SH-SY5Y (cell line): ENCODE measurements at regions not wholly inside any gene's neighbourhood (a gene's known extent, or its start where the extent isn't known, plus 50 kb on each side); places are given as distances from the start of the nearest gene placed in this dataset.

Experiments
- GATA2 ChIP-seq: IDR thresholded peaks from 2 replicates; pipeline ENCODE4 v1.6.1; 2011; ENCODE audit warnings: mild to moderate bottlenecking, low read depth, low read length
- GATA3 ChIP-seq: IDR thresholded peaks from 2 replicates; pipeline ENCODE4 v1.6.1; 2011; ENCODE audit warnings: low read depth, mild to moderate bottlenecking, low read length, moderate library complexity

DNA sequence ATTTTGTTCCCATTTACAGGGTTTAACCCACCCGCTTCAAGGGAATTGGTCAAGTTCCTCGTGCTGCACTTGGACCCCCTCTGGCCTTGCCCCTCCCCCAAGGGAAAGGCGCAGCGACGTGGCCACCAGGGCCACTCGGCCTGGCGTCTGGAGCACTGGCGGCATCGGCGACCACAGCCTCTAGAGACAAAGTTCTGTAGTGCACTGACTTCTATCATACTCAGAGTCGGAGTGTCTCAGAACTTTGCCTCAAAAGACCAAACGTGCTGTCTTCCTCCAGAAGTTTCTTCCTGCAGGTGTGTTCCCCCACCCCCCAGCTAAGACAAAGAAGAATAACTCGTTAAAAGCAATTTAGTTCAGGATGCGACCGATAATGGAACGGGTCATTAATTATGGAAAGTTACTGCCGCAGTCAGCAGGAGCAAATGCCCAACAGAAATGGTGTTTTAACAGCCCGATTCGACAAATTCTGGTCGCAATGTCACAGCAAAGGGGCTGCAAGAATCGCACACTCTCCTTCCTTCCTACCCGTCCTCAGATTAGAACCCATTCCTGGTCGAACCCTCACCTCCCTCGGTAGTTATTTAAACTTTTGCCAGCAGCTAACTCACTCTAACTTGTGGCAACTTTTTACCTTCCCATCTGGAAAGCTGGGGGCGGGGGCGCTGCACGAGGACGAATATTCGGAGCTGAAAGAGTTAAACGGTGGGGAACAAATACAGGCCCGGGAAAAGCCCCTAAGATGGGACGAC is 202.1 kb upstream of the NFE2L3 start:
- TF ChIP-seq GATA2: no peak
- no peak for TF ChIP-seq GATA3

DNA sequence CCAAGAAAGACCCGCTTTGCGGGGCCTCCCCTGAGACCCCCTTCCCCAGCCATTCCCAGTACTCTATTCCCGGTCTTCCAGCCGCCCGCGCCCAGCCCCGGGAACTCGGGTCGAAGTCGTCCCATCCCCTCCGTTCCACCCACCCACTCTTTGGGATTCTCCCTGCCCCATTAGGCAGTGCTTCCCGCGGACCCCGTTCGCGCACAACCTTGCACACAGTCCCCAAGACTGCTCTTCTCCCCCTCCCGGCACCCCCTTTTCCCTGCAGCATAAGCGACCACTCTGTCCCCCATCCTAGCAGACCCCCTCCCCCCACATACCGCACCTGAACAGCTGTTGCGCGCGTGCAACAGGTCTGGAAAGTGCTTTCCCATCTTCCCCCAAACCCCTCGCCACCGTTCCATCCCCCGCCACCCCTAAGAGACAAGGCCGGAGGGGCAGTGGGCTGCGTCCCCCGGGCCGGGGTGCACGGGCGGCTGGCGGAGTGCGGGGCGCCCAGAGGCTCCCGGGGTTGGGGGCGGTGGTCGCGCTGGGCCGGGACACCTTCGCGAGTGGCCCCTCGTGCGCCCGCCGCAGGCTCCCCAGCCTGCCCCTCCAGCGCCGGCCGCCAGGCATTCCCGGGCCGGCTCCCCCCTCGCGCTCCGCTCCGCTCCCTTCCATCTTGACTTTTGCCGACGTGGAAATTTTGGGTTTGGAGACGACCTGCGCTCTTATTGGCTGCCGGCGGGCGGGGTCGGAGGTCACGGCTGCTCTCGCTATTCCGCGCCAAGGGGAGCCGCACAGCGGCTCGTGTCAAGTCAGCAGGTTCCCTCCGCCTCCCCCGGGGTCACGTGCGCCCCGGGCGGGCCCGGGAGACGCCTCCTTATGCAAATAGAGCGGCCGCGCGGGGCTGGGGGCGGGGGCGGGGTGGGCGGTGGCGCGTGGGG is 201.2 kb upstream of the NFE2L3 start:
- TF ChIP-seq GATA3 (no peak), GATA2 (no peak)

DNA sequence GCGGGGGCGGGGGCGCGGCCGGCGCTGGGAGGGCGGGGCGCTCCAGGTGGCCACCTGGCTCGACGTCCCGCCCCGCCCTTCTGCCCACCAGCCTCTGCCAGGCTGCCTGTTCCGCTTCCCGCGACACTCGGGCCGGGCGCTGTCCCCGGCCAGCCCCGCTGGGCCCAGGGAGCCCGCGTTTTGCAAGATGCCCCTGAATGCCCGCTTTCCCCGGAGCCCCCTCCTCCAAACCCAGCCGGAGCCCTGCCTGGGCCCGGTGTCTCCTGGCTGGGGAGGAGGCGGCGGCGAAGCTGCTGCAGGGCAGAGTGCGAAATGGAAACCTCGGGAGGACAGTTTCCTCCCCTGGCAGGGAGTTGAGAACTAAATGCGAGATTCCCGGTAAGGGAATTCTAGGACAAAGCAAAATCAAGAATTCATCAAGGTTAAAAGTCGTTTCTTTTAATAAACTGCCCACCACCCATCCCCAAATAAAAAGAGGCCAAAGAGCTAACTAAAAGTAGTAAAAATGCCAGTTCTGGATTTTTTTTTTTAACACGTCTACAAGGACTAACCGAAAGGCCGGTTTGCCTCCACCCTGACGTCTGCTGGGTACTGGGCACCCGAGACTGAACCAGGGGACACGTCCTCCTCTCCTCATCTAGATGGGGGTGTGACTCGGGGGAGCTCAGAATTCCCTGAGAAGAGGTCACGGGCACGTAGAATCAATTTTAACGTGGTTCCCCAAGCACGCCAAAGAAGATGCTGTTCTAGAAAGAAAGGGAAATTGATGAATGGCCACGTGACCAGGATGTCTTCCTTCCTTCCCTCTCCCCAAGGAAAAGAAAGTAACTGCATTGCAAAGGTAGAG is 200.4 kb upstream of the NFE2L3 start:
- TF ChIP-seq GATA2 (no peak), GATA3 (no peak)

DNA sequence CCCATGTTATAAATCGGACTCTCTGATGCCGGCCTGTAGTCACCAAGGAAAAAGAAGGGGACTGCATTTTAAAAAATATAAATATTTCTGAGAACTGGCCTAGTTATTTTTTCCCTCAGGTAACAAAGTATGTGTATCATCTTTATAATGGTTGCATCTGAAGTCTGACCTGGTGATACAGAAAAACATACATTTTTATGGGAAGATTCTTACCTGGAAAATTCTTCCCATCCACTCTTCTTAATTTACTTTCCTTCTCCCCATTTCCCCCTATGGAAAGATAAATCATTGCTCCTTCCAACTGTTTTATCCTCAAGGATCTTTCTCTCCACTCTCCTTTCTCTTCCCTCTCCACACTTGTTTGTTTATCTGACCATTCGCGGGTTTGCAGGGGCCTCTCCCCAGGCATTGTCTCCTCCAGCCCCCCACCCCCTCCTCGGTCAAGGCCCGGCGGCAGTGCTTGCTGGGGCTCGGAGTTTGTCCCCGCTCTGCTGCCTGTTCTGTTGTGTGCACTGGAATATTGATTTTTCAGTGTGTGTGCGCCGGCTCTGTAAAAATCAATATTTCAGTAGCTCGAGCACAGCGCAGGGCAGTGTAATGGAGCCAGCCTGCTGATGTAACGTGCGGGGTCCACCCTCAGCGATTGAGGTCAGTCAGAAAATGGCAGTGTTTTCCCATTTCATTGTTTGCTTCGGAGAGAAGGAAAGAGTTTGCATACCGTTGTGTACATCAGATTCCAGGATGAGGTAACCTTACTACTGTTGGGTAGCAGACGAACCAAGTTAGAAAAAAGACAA is 199.5 kb upstream of the NFE2L3 start:
- no peak for TF ChIP-seq GATA3
- no peak for TF ChIP-seq GATA2

DNA sequence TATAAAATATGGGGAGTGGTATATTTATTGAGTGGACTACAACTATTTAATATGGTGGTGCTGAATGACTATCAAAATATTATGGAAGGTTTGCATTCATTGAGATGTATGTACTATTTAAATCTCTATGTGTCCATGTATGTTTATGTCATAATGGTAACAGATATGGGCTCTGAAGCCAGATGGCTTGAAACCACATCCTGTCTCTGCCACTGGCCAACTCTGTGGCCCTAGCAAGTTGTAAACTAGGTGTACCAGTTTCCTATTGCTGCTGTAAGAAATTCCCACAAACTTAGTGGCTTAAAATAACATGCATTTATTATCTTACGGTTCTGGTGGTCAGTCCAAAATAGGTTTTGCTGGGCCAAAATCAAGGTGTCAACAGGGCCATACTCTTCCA is 198.1 kb upstream of the NFE2L3 start:
- TF ChIP-seq GATA3: no peak
- no peak for TF ChIP-seq GATA2

DNA sequence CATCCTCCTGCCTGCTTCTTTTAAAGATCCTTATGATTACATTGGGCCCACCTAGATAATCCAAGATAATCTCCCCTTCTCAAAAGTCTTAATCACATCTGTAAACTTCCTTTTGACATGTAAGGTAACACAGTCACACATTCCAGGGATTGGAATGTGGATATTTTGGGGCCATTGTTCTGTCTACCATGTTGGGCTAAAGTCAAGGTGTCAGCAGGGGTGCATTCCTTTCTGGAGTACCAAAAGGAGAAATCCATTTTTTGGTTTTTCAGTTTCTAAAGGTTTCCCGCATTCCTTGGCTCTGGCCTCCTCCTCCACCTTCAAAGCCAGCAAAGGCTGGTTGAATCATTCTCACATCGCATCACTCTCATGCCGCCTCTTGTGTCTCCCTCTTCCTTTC is 197.6 kb upstream of the NFE2L3 start:
- TF ChIP-seq GATA3 (no peak), GATA2 (no peak)

DNA sequence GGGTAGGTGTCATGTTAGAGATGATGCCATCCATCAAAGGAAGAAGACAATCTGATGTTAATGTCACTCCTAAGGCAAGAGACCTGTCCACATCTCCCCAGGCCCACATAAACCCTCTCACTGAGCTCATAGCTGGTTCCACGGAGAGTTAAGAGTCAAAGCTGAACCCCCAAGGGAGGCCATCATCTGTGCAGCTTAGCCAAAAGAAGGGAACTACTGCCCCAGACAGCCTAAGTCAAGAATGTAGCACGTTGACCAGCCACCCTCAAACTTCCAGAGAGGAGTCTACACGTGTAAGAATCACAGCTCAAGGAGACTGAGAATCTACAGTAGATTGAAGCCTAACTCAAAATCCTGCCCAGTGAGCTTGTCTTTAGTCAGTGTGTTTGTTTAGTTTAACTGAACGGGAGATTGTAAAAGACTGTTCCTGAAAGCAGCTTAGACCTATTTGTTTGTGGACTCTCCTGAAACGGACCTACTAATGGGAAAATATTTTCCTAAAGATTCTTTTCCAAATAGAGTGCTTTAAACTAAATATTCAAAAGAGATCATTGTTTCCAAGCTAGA is 192.7 kb upstream of the NFE2L3 start:
- TF ChIP-seq GATA3: no peak
- no peak for TF ChIP-seq GATA2

DNA sequence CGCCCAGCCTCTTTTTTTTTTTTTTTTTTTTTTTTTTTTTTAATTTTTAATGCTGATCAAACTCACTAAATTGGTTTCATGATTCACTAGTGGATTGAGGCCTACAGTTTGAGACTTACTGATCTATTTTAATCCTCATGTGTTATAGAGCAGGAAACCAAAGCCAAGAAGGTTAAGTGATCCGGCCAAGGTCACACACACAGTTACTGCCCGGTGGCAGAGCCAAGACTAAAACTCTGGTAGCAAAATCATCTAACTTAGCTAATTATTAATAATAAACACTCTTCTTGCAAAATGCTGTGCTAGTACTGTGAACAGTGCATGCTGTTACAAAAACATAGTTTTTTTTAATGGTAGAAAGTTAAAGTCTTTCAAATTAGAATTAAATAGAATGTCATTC is 188.3 kb upstream of the NFE2L3 start:
- no peak for TF ChIP-seq GATA3
- TF ChIP-seq GATA2: no peak

DNA sequence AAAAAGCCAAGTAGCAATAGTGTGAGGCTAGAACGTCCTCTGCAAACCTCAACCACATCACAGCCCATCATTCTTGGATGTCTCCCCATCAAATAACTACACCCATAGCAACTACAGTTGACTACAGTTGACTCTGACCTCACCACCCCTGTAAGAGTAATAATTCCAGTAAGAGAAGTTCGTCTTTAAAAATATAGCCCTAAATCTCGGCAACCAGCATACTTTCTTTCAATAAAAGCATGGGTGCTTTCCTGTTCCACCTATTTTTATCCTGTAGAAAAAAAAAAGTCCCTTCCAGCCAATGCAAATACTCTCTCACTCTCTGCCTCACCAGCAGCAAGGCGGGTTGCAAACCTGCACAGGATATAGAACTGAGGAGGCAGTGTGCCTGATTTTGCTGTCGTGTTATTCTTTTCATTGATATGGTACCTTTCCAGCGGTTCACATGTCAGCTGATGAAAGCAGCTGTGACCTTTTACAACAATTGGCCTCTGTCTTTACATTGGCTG is 187.5 kb upstream of the NFE2L3 start:
- TF ChIP-seq GATA3: no peak
- no peak for TF ChIP-seq GATA2

DNA sequence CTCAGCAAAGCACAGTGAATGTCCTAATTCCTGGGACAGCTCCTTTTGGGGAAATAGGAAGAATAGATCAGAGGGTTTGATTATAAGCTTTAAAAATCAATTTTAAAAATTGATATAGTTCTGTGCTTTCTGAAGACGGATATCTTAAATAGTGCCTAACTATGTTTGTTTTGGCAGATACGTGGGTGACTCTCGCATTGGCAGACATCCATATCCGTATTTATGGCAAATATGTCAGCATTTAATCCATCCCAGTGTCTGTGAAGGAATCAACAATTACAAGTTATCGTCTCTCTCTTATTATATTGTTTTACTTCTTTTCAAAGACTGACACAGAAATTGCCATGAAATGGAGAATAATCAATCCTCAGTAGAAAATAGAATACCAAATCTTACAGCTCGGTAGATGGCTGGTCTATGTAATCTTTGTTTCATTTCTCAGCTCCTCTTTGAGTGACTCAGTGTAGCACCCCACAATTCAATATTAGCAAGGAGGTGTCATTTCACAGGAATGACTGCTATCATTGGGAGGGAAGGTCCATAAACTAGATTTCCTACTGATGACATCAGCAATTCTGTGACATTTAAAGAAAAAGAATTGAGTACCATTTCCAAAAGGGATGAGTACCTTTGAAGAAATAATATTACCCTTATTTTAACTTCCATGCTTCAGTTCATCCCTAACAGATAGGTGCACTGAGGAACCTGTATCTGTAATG is 186.4 kb upstream of the NFE2L3 start:
- no peak for TF ChIP-seq GATA3
- no peak for TF ChIP-seq GATA2

DNA sequence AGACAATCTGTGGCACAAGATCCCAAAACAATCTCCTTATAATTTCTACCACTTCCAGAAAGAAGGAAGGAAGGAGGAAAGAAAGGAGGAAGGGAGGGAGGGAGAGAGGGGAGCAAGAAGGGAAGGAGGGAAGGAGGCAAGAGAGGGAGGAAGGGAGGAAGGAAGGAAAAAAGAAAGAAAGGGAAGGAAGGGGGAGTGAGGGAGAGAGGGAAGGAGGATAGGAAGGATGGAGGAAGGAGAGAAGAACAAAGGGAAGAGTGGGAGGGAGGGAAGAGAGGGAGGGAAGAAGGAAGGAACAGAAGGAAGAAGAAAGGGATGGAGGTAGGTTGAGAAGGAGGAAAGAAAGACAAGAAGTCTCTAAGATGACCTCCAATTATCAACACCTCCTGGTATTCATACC is 185.5 kb upstream of the NFE2L3 start:
- TF ChIP-seq GATA2: no peak
- no peak for TF ChIP-seq GATA3

DNA sequence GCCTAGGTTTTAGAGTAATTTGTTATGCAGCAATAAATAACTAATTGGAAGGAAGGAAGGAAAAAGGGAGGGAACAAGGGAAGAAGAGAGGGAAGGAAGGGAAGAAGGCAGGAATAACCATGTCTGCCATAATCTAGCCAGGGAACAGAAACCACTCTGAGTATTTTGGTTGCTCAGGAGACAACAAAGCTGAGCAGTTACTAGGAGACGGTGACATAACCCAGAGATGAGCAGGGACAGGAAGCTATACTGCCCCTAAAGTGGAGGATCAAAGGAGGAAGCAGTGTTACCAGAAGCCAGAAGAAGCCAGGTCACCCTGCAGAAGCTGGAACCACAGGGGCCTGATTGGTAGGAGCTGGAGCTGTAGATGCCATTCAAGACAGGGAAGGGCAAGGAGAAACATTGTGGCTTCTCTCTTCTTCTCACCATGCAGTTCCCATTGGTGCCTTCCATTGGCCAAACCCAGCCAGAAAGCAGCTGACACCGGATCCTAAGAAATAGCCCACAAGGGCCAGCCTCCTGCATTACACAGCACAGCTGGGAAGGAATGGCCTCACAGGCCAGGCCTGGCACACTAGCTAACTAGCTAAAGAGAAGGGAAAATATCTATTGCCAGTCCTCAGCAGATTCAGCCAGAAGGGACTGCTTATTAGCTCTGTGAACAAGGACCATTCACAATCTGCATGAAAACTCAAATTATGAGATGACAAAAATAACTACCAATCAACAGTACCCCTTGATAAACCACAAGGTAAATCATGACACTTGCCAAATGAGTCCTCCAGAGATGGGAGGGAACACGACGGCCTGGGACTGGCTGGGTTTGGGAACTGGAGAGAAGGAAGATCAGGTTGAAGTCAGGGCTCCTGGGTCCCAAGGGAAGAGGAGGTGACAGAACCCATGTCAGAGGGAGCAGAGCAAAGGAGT is 184.5 kb upstream of the NFE2L3 start:
- TF ChIP-seq GATA3 (no peak), GATA2 (no peak)
